K562 (cell line): ENCODE measurements at regions not wholly inside any gene's neighbourhood (a gene's known extent, or its start where the extent isn't known, plus 50 kb on each side); places are given as distances from the start of the nearest gene placed in this dataset.

Source experiments
- ARID2 ChIP-seq: fragments of 450-650 bp; IDR thresholded peaks from 2 replicates; pipeline ENCODE4 v1.6.1; 2017; ENCODE audit warnings: antibody characterized with exemption, mild to moderate bottlenecking
- CHD1 ChIP-seq: fragments of 200-600 bp; sonication (generic); IDR thresholded peaks from one replicate; pipeline ENCODE4 v1.6.1; 2012; ENCODE audit warnings: mild to moderate bottlenecking, moderate library complexity, low read length, inconsistent platforms
- JUND ChIP-seq, 2 experiments: IDR thresholded peaks; 2 replicates in 1 of 2; 3 replicates in 1 of 2; pipeline ENCODE4 v1.6.1; 2011; ENCODE audit warnings: borderline replicate concordance in 2 of 2, low read depth in 2 of 2, low read length in 2 of 2, improper control_type of control experiment in 1 of 2, missing biosample characterization in 1 of 2, missing genetic modification characterization in 1 of 2, missing genetic modification reagents in 1 of 2
- KDM1A ChIP-seq, 2 experiments: fragments of 450-650 bp; IDR thresholded peaks; 2 replicates each; pipeline ENCODE4 v1.6.1; 2016; ENCODE audit warnings: mild to moderate bottlenecking in 2 of 2
- MCM7 ChIP-seq, 2 experiments: fragments of 450-650 bp; IDR thresholded peaks; 2 replicates each; pipeline ENCODE4 v1.6.1; 2016 to 2018
- PHF8 ChIP-seq: fragments of 200-600 bp; sonication (generic); IDR thresholded peaks from 2 replicates; pipeline ENCODE4 v1.6.1; 2012; ENCODE audit warnings: mixed run types, mild to moderate bottlenecking, inconsistent platforms, low read length, moderate library complexity, borderline replicate concordance
- POLR3G ChIP-seq: IDR thresholded peaks from 2 replicates; pipeline ENCODE4 v1.6.1; 2011; ENCODE audit not compliant: insufficient read length, insufficient replicate concordance; ENCODE audit errors: extremely low read depth
- PRPF4 ChIP-seq: fragments of 200-400 bp; formaldehyde crosslinking; IDR thresholded peaks from one replicate; pipeline ENCODE4 v1.6.1; 2017; ENCODE audit warnings: low read length, low read depth, mild to moderate bottlenecking; ENCODE audit not compliant: insufficient read depth, poor library complexity, severe bottlenecking
- PTRF ChIP-seq: fragments of 450-650 bp; IDR thresholded peaks from 2 replicates; pipeline ENCODE4 v1.6.1; 2016; ENCODE audit warnings: mild to moderate bottlenecking, missing genetic modification characterization, missing compliant biosample characterization
- SMAD2 ChIP-seq: fragments of 150-350 bp; IDR thresholded peaks from 2 replicates; pipeline ENCODE4 v1.6.1; 2014; ENCODE audit warnings: low read depth, mild to moderate bottlenecking, low read length
- SMARCB1 ChIP-seq: IDR thresholded peaks from 2 replicates; pipeline ENCODE4 v1.6.1; 2011; ENCODE audit warnings: improper control_type of control experiment, low read depth; ENCODE audit not compliant: insufficient read length
- SP1 ChIP-seq: sonication (generic); formaldehyde crosslinking; IDR thresholded peaks from 2 replicates; pipeline ENCODE4 v1.8.1; 2022; ENCODE audit warnings: mild to moderate bottlenecking, missing genetic modification reagents
- SPI1 ChIP-seq: IDR thresholded peaks from 2 replicates; pipeline ENCODE4 v1.6.1; 2011; ENCODE audit warnings: low read depth, low read length, control low read depth, borderline replicate concordance
- WHSC1 ChIP-seq: IDR thresholded peaks from one replicate; pipeline ENCODE4 v1.6.1; 2012; ENCODE audit warnings: low read length, control low read depth, inconsistent platforms
- ZBTB17 ChIP-seq: fragments of 450-650 bp; formaldehyde crosslinking; IDR thresholded peaks from 2 replicates; pipeline ENCODE4 v1.4.0; 2020; ENCODE audit warnings: mild to moderate bottlenecking
- ZNF253 ChIP-seq: fragments of 250-450 bp; sonication (Bioruptor Pico); conservative IDR thresholded peaks from 2 replicates; pipeline ENCODE4 v1.6.1; 2021; ENCODE audit warnings: mild to moderate bottlenecking
- TF ChIP-seq, protein P1 (sequence below): fragments of 450-650 bp; IDR thresholded peaks from 2 replicates; pipeline ENCODE4 v1.6.1; 2016
- TF ChIP-seq, protein P2 (sequence below): sonication (generic); formaldehyde crosslinking; IDR thresholded peaks from 2 replicates; pipeline ENCODE4 v1.8.0; 2022; ENCODE audit warnings: mild to moderate bottlenecking, low read depth, missing genetic modification reagents
- TF ChIP-seq, protein P3 (sequence below): IDR thresholded peaks from 2 replicates; pipeline ENCODE4 v1.6.1; 2016; ENCODE audit warnings: missing genetic modification characterization, missing compliant biosample characterization
- TF ChIP-seq, protein P4 (sequence below): sonication (generic); formaldehyde crosslinking; IDR thresholded peaks from 2 replicates; pipeline ENCODE4 v1.8.0; 2022; ENCODE audit warnings: missing genetic modification reagents, mild to moderate bottlenecking, moderate library complexity, borderline replicate concordance
- TF ChIP-seq, protein P5 (sequence below), 3 experiments: IDR thresholded peaks in 2 of 3; conservative IDR thresholded peaks in 1 of 3; 2 replicates each; pipeline ENCODE4 v1.5.1; 2011 to 2012; ENCODE audit warnings: low read length in 3 of 3, mild to moderate bottlenecking in 3 of 3, control low read depth in 2 of 3, improper control_type of control experiment in 1 of 3, inconsistent platforms in 1 of 3, low read depth in 1 of 3, mixed read lengths in 1 of 3, moderate library complexity in 1 of 3; ENCODE audit not compliant: insufficient read depth in 2 of 3

DNA sequence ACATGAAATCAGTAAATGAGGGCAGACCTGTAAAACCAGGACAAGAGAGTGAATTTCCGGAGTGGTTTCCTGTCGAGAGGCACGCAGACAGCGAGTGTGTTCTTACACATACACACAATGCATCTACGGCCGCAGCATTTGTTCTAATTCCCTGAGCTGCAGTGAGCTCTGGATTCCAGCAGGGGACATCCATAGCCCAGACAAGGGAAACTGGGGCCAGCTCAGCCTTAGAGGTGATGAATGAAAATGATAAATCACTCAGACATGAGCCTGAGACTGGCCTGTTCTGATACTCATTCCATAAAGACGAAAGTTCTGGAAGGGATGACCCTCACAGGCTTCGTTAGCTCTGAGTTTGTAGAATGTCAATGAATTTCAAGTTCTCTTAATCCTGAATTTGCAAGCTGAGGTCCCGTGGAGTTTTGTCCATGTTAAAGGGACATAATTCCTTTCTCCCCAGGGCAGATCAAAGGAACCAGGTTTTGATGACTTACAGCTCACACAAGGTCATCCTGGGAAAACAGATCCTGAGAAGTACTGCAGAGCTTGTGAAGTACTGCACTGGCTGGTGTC, 207.9 kb upstream of the C1orf87 start (continued):
- TF ChIP-seq SMAD2 (no peak), SMARCB1 (no peak), SPI1 (no peak), SP1 (no peak), ZNF253 (CRISPR knock-in tag) (no peak), PRPF4 (no peak), PHF8 (no peak), WHSC1 (no peak), KDM1A (IDR thresholded peaks at IDR 0.05) (no peak), MCM7 (IDR thresholded peaks at IDR 0.05) (no peak), CHD1 (no peak), ARID2 (0 out of 2 replicates have a peak, but pooled peaks have one; percentile 38), POLR3G (no peak), ZBTB17 (CRISPR knock-in tag) (no peak), PTRF (no peak), JUND (IDR thresholded peaks at IDR 0.05; ENCODE audit: borderline replicate concordance, low read depth, low read length) (no peak), JUND (tag; IDR thresholded peaks at IDR 0.05; ENCODE audit: borderline replicate concordance, low read depth, low read length) (peak; percentile 24; the same call in 1 of the 3 replicates)
- TF ChIP-seq, protein P1, sequence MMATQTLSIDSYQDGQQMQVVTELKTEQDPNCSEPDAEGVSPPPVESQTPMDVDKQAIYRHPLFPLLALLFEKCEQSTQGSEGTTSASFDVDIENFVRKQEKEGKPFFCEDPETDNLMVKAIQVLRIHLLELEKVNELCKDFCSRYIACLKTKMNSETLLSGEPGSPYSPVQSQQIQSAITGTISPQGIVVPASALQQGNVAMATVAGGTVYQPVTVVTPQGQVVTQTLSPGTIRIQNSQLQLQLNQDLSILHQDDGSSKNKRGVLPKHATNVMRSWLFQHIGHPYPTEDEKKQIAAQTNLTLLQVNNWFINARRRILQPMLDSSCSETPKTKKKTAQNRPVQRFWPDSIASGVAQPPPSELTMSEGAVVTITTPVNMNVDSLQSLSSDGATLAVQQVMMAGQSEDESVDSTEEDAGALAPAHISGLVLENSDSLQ = peak; percentile 79
- TF ChIP-seq, protein P2, sequence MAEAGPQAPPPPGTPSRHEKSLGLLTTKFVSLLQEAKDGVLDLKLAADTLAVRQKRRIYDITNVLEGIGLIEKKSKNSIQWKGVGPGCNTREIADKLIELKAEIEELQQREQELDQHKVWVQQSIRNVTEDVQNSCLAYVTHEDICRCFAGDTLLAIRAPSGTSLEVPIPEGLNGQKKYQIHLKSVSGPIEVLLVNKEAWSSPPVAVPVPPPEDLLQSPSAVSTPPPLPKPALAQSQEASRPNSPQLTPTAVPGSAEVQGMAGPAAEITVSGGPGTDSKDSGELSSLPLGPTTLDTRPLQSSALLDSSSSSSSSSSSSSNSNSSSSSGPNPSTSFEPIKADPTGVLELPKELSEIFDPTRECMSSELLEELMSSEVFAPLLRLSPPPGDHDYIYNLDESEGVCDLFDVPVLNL (CRISPR knock-in tag) = no peak
- TF ChIP-seq, protein P3, sequence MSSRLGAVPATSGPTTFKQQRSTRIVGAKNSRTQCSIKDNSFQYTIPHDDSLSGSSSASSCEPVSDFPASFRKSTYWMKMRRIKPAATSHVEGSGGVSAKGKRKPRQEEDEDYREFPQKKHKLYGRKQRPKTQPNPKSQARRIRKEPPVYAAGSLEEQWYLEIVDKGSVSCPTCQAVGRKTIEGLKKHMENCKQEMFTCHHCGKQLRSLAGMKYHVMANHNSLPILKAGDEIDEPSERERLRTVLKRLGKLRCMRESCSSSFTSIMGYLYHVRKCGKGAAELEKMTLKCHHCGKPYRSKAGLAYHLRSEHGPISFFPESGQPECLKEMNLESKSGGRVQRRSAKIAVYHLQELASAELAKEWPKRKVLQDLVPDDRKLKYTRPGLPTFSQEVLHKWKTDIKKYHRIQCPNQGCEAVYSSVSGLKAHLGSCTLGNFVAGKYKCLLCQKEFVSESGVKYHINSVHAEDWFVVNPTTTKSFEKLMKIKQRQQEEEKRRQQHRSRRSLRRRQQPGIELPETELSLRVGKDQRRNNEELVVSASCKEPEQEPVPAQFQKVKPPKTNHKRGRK (tag) = no peak
- TF ChIP-seq, protein P4, sequence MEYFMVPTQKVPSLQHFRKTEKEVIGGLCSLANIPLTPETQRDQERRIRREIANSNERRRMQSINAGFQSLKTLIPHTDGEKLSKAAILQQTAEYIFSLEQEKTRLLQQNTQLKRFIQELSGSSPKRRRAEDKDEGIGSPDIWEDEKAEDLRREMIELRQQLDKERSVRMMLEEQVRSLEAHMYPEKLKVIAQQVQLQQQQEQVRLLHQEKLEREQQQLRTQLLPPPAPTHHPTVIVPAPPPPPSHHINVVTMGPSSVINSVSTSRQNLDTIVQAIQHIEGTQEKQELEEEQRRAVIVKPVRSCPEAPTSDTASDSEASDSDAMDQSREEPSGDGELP = no peak
- TF ChIP-seq, protein P5, sequence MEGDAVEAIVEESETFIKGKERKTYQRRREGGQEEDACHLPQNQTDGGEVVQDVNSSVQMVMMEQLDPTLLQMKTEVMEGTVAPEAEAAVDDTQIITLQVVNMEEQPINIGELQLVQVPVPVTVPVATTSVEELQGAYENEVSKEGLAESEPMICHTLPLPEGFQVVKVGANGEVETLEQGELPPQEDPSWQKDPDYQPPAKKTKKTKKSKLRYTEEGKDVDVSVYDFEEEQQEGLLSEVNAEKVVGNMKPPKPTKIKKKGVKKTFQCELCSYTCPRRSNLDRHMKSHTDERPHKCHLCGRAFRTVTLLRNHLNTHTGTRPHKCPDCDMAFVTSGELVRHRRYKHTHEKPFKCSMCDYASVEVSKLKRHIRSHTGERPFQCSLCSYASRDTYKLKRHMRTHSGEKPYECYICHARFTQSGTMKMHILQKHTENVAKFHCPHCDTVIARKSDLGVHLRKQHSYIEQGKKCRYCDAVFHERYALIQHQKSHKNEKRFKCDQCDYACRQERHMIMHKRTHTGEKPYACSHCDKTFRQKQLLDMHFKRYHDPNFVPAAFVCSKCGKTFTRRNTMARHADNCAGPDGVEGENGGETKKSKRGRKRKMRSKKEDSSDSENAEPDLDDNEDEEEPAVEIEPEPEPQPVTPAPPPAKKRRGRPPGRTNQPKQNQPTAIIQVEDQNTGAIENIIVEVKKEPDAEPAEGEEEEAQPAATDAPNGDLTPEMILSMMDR (IDR thresholded peaks at IDR 0.05 in 2 of 3, conservative IDR thresholded peaks at IDR 0.05 in 1 of 3; ENCODE audit: insufficient read depth in 2 of 3, low read depth in 1 of 3, low read length in 3 of 3) = peak; percentile 61 to 79 (median 77)
